ENCODE measurements at regions not wholly inside any gene's neighbourhood (a gene's known extent, or its start where the extent isn't known, plus 50 kb on each side); places are given as distances from the start of the nearest gene placed in this dataset.

- ChIA-PET RAD21 (ENCODE audit: unreplicated experiment) (no interaction called here), SMC1A (ENCODE audit: uncharacterized antibody, unreplicated experiment) (no interaction called here), POLR2A (no interaction called here), CTCF (no interaction called here)
- Histone ChIP-seq H3K27me3 (replicated peaks in 1 of 2; ENCODE audit: control insufficient read depth in 2 of 2, insufficient read depth in 2 of 2, low read length in 1 of 2) (no peaks in the 10 kb centered on the region), H3K27ac (ENCODE audit: control insufficient read depth, insufficient read depth) (no peak overlapping the region), H3K4me1 (ENCODE audit: control insufficient read depth, insufficient read depth, low read length) (no peaks in the 10 kb centered on the region), H2AFZ (ENCODE audit: control insufficient read depth, low read depth, low read length) (no peak overlapping the region), H3K79me2 (ENCODE audit: control insufficient read depth, insufficient read depth, low read length) (no peaks in the 10 kb centered on the region), H3K4me3 (no peak overlapping the region), H3K4me2 (ENCODE audit: control insufficient read depth, insufficient read depth) (no peak overlapping the region), H3K9me3 (replicated peaks; ENCODE audit: control insufficient read depth, insufficient read depth, low read length) (no peaks in the 10 kb centered on the region; the same call in 2 of the 3 replicates), H4K20me1 (ENCODE audit: control insufficient read depth, insufficient read depth) (no peaks in the 10 kb centered on the region), H3K36me3 (ENCODE audit: control insufficient read depth in 2 of 2, insufficient read depth in 2 of 2, low read length in 1 of 2) (no peaks in the 10 kb centered on the region), H3K9ac (ENCODE audit: control insufficient read depth, insufficient read depth, low read length) (no peak overlapping the region)
- WGBS (ENCODE audit: insufficient coverage, insufficient replicate concordance, low lambda C conversion rate, missing lambda C conversion rate): 30% methylated on average over 2 of the region's 2 CpGs
- ATAC-seq (no peak), DNase-seq (ENCODE audit: low read depth, low spot score) (no peak), FAIRE-seq (no peak)
- in situ Hi-C loops (cut with MboI): no loop called here
- BruUV-seq (replicated peaks): no TSS peak
- no peak for TF ChIP-seq E2F4 (IDR thresholded peaks at IDR 0.05; ENCODE audit: low read depth, low read length)
- intact Hi-C loops (cut with micrococcal nuclease; ENCODE audit: unreplicated experiment): no loop called here
These were observed 418.8 kb upstream of the CCNH start for GRCh38 chr5:87831499-87831898.

DNA sequence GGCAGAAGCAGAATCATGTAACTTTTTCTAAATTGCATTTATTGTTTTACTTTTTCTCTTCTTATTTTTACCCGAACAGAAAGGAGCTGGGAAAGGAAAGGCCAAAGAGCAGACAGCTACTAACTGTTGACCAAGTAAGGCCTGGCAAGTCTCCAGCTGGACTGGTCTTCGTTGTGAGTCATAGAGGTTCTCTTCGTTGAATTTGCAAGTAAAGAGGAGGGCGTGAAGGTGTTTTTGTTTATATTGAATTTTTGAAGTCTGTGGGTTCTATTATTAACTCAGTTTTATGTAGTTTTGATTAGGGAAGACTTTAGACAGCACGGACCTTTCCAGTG is 416.5 kb upstream of the CCNH start:
- Histone ChIP-seq H3K4me2 (ENCODE audit: control insufficient read depth, insufficient read depth) (no peak overlapping the region), H2AFZ (ENCODE audit: control insufficient read depth, low read depth, low read length) (no peak overlapping the region), H3K79me2 (ENCODE audit: control insufficient read depth, insufficient read depth, low read length) (no peaks in the 10 kb centered on the region), H4K20me1 (ENCODE audit: control insufficient read depth, insufficient read depth) (no peaks in the 10 kb centered on the region), H3K27ac (ENCODE audit: control insufficient read depth, insufficient read depth) (no peak overlapping the region), H3K4me1 (ENCODE audit: control insufficient read depth, insufficient read depth, low read length) (no peaks in the 10 kb centered on the region), H3K4me3 (no peak overlapping the region), H3K9ac (ENCODE audit: control insufficient read depth, insufficient read depth, low read length) (no peak overlapping the region), H3K27me3 (replicated peaks in 1 of 2; ENCODE audit: control insufficient read depth in 2 of 2, insufficient read depth in 2 of 2, low read length in 1 of 2) (no peaks in the 10 kb centered on the region), H3K9me3 (replicated peaks; ENCODE audit: control insufficient read depth, insufficient read depth, low read length) (no peaks in the 10 kb centered on the region; the same call in 2 of the 3 replicates), H3K36me3 (ENCODE audit: control insufficient read depth in 2 of 2, insufficient read depth in 2 of 2, low read length in 1 of 2) (no peaks in the 10 kb centered on the region)
- SMC1A ChIA-PET (ENCODE audit: uncharacterized antibody, unreplicated experiment): interaction anchor here (0.9 to 2.0 kb wide), 3 partner anchors 9 to 772 kb away, joined by 3 to 5 read pairs (median 4); no protein-coding TSS in a partner anchor
- RAD21 ChIA-PET (ENCODE audit: unreplicated experiment): no interaction called here
- POLR2A ChIA-PET: no interaction called here
- CTCF ChIA-PET: no interaction called here
- intact Hi-C loops (cut with micrococcal nuclease; ENCODE audit: unreplicated experiment): no loop called here
- in situ Hi-C loops (cut with MboI): no loop called here
- 5% methylated on average over 5 of the region's 5 CpGs for WGBS (ENCODE audit: insufficient coverage, insufficient replicate concordance, low lambda C conversion rate, missing lambda C conversion rate)
- FAIRE-seq: no peak
- BruUV-seq (replicated peaks): no TSS peak
- no peak for ATAC-seq
- DNase-seq (ENCODE audit: low read depth, low spot score): no peak
- no peak for TF ChIP-seq ATF2 (IDR thresholded peaks at IDR 0.05; ENCODE audit: low read length)
- TF ChIP-seq CHD2 (IDR thresholded peaks at IDR 0.05; ENCODE audit: borderline replicate concordance, low read depth, low read length): no peak
- no peak for TF ChIP-seq MTA3 (IDR thresholded peaks at IDR 0.05; ENCODE audit: borderline replicate concordance, low read length)
- no peak for TF ChIP-seq TARDBP (IDR thresholded peaks at IDR 0.05; ENCODE audit: borderline replicate concordance)
- no peak for TF ChIP-seq ZSCAN29 (IDR thresholded peaks at IDR 0.05)
- no peak for TF ChIP-seq IKZF1 (conservative IDR thresholded peaks at IDR 0.05)
- TF ChIP-seq ASH2L (IDR thresholded peaks at IDR 0.05; ENCODE audit: borderline replicate concordance, low read depth): no peak
- TF ChIP-seq MEF2A (IDR thresholded peaks at IDR 0.05; ENCODE audit: insufficient read depth, low read depth, low read length): no peak
- no peak for TF ChIP-seq KLF5 (IDR thresholded peaks at IDR 0.05; ENCODE audit: partially characterized antibody)
- no peak for TF ChIP-seq PAX5 (IDR thresholded peaks at IDR 0.05; ENCODE audit: borderline replicate concordance, low read depth, low read length)
- TF ChIP-seq RAD51 (IDR thresholded peaks at IDR 0.05): no peak
- TF ChIP-seq, protein P1, sequence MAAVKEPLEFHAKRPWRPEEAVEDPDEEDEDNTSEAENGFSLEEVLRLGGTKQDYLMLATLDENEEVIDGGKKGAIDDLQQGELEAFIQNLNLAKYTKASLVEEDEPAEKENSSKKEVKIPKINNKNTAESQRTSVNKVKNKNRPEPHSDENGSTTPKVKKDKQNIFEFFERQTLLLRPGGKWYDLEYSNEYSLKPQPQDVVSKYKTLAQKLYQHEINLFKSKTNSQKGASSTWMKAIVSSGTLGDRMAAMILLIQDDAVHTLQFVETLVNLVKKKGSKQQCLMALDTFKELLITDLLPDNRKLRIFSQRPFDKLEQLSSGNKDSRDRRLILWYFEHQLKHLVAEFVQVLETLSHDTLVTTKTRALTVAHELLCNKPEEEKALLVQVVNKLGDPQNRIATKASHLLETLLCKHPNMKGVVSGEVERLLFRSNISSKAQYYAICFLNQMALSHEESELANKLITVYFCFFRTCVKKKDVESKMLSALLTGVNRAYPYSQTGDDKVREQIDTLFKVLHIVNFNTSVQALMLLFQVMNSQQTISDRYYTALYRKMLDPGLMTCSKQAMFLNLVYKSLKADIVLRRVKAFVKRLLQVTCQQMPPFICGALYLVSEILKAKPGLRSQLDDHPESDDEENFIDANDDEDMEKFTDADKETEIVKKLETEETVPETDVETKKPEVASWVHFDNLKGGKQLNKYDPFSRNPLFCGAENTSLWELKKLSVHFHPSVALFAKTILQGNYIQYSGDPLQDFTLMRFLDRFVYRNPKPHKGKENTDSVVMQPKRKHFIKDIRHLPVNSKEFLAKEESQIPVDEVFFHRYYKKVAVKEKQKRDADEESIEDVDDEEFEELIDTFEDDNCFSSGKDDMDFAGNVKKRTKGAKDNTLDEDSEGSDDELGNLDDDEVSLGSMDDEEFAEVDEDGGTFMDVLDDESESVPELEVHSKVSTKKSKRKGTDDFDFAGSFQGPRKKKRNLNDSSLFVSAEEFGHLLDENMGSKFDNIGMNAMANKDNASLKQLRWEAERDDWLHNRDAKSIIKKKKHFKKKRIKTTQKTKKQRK (IDR thresholded peaks at IDR 0.05; ENCODE audit: low read depth, low read length): no peak
- no peak for TF ChIP-seq POLR2AphosphoS2 (IDR thresholded peaks at IDR 0.05; ENCODE audit: low read depth, low read length)

All from GM12878 (cell line).